ENCODE measurements at regions not wholly inside any gene's neighbourhood (a gene's known extent, or its start where the extent isn't known, plus 50 kb on each side); places are given as distances from the start of the nearest gene placed in this dataset.

GRCh38 chr11:38278457-38279141 lies 1680.6 kb upstream of the RAG2 start:
- Histone ChIP-seq H3K4me1 (no peaks in the 10 kb centered on the region), H3K4me3 (no peak overlapping the region), H3K9me3 (peaks cover 0 to 14% of the 10 kb centered on the region in 2 donors), H3K27ac (no peak overlapping the region), H3K27me3 (no peaks in the 10 kb centered on the region), H3K36me3 (no peaks in the 10 kb centered on the region)
- DNase-seq, result peak in 1 of 4 donors; percentile 69
- TF ChIP-seq CTCF (IDR thresholded peaks at IDR 0.05), result no peak
- intact Hi-C loops (cut with DNase I), result no loop called here
- no peak for ATAC-seq

- DNase-seq, result no peak
- TF ChIP-seq CTCF (IDR thresholded peaks at IDR 0.05), result no peak
- intact Hi-C loops (cut with DNase I), result no loop called here
These were observed 1676.0 kb upstream of the RAG2 start for GRCh38 chr11:38274031-38274430.

GRCh38 chr11:38272376-38272775 lies 1674.3 kb upstream of the RAG2 start:
- no peak overlapping the region for H3K27ac ChIP-seq
- TF ChIP-seq CTCF (IDR thresholded peaks at IDR 0.05), result no peak

More at GRCh38 chr11:38274031-38274430, 1676.0 kb upstream of the RAG2 start:
- Histone ChIP-seq H3K9me3 (peaks cover 0 to 17% of the 10 kb centered on the region in 2 donors), H3K4me1 (no peaks in the 10 kb centered on the region), H3K4me3 (no peak overlapping the region), H3K27me3 (no peaks in the 10 kb centered on the region), H3K36me3 (no peaks in the 10 kb centered on the region), H3K27ac (no peak overlapping the region)
- no peak for ATAC-seq

GRCh38 chr11:38266691-38267090 lies 1668.7 kb upstream of the RAG2 start:
- ATAC-seq, result no peak

More at GRCh38 chr11:38272376-38272775, 1674.3 kb upstream of the RAG2 start:
- Histone ChIP-seq H3K4me3 (no peak overlapping the region), H3K9me3 (peaks cover 0 to 9% of the 10 kb centered on the region in 2 donors), H3K4me1 (no peaks in the 10 kb centered on the region), H3K36me3 (no peaks in the 10 kb centered on the region), H3K27me3 (no peaks in the 10 kb centered on the region)
- ATAC-seq, result no peak
- intact Hi-C loops (cut with DNase I), result no loop called here
- DNase-seq, result no peak

GRCh38 chr11:38256436-38256835 lies 1658.4 kb upstream of the RAG2 start:
- H3K27ac ChIP-seq, result no peak overlapping the region
- H3K36me3 ChIP-seq, result no peaks in the 10 kb centered on the region
- no peaks in the 10 kb centered on the region for H3K9me3 ChIP-seq
- DNase-seq (no peak), ATAC-seq (no peak)
- no peak overlapping the region for H3K4me3 ChIP-seq
- H3K4me1 ChIP-seq, result no peaks in the 10 kb centered on the region
- intact Hi-C loops (cut with DNase I), result no loop called here
- H3K27me3 ChIP-seq, result no peaks in the 10 kb centered on the region
- no peak for TF ChIP-seq CTCF (IDR thresholded peaks at IDR 0.05)

More at GRCh38 chr11:38266691-38267090, 1668.7 kb upstream of the RAG2 start:
- TF ChIP-seq CTCF (IDR thresholded peaks at IDR 0.05), result no peak
- H3K9me3 ChIP-seq, result peaks cover 0 to 25% of the 10 kb centered on the region in 2 donors
- no peak overlapping the region for H3K4me3 ChIP-seq
- intact Hi-C loops (cut with DNase I), result no loop called here
- no peaks in the 10 kb centered on the region for H3K4me1 ChIP-seq
- no peak for DNase-seq
- no peak overlapping the region for H3K27ac ChIP-seq
- no peaks in the 10 kb centered on the region for H3K27me3 ChIP-seq
- H3K36me3 ChIP-seq, result no peaks in the 10 kb centered on the region
